Loucy (cell line): ENCODE measurements at regions not wholly inside any gene's neighbourhood (a gene's known extent, or its start where the extent isn't known, plus 50 kb on each side); places are given as distances from the start of the nearest gene placed in this dataset.

ENCODE experiments used
- H2AFZ ChIP-seq: fragments of 200-600 bp; sonication (generic); 2 replicates; pipeline ENCODE4 v1.6.0; 2016; ENCODE audit warnings: antibody characterized with exemption, mild to moderate bottlenecking, low read length, moderate library complexity
- H3F3A ChIP-seq: fragments of 200-600 bp; 2 replicates; pipeline ENCODE4 v1.6.0; 2016; ENCODE audit warnings: antibody characterized with exemption, low read depth, mild to moderate bottlenecking
- H3K27me3 ChIP-seq: fragments of 200-600 bp; sonication (generic); 2 replicates; pipeline ENCODE4 v1.6.1; 2014; ENCODE audit warnings: low read length, mild to moderate bottlenecking; ENCODE audit not compliant: insufficient read depth, poor library complexity, severe bottlenecking
- H3K36me3 ChIP-seq: fragments of 200-600 bp; sonication (generic); 2 replicates; pipeline ENCODE4 v1.6.1; 2016; ENCODE audit warnings: low read length; ENCODE audit not compliant: insufficient read depth
- H3K4me1 ChIP-seq: fragments of 200-600 bp; sonication (generic); 2 replicates; pipeline ENCODE4 v1.5.1; 2014; ENCODE audit warnings: low read length, mild to moderate bottlenecking; ENCODE audit not compliant: insufficient read depth, poor library complexity, severe bottlenecking
- H3K4me2 ChIP-seq: fragments of 200-600 bp; sonication (generic); 2 replicates; pipeline ENCODE4 v1.6.0; 2014; ENCODE audit warnings: antibody characterized with exemption, low read length, low read depth, mild to moderate bottlenecking; ENCODE audit not compliant: poor library complexity, severe bottlenecking
- H3K4me3 ChIP-seq: fragments of 200-600 bp; sonication (generic); 2 replicates; pipeline ENCODE4 v1.5.1; 2014; ENCODE audit warnings: low read length, mild to moderate bottlenecking, mixed read lengths; ENCODE audit not compliant: poor library complexity, severe bottlenecking
- H3K79me2 ChIP-seq: fragments of 200-600 bp; sonication (generic); 2 replicates; pipeline ENCODE4 v1.6.1; 2014; ENCODE audit warnings: low read length; ENCODE audit not compliant: insufficient read depth
- H3K9ac ChIP-seq: fragments of 200-600 bp; sonication (generic); 2 replicates; pipeline ENCODE4 v1.6.0; 2014; ENCODE audit warnings: mild to moderate bottlenecking, low read depth, low read length, moderate library complexity; ENCODE audit not compliant: poor library complexity, severe bottlenecking
- H3K9me2 ChIP-seq: fragments of 200-600 bp; sonication (generic); replicated peaks from 2 replicates; pipeline ENCODE4 v1.6.1; 2016; ENCODE audit warnings: low read depth, low read length, mixed read lengths
- H3K9me3 ChIP-seq: fragments of 200-600 bp; sonication (generic); 2 replicates; pipeline ENCODE4 v1.6.1; 2014; ENCODE audit warnings: mild to moderate bottlenecking, antibody characterized with exemption, low read length, low read depth; ENCODE audit not compliant: insufficient read depth
- H4K20me1 ChIP-seq: fragments of 200-600 bp; sonication (generic); 2 replicates; pipeline ENCODE4 v1.6.0; 2014; ENCODE audit warnings: antibody characterized with exemption, low read length, mild to moderate bottlenecking; ENCODE audit not compliant: insufficient read depth, poor library complexity, severe bottlenecking
- CTCF ChIP-seq: fragments of 200-600 bp; sonication (generic); conservative IDR thresholded peaks from 2 replicates; pipeline ENCODE4 v1.5.1; 2014; ENCODE audit warnings: mild to moderate bottlenecking, antibody characterized with exemption, low read length
- EZH2phosphoT487 ChIP-seq: fragments of 200-600 bp; IDR thresholded peaks from 2 replicates; pipeline ENCODE4 v1.6.1; 2018; ENCODE audit warnings: antibody characterized with exemption, mild to moderate bottlenecking, moderate library complexity, borderline replicate concordance

GRCh38 chr6:139485185-139485584, 110.7 kb upstream of the CITED2 start:
- Histone ChIP-seq H3K9me2 (no peaks in the 10 kb centered on the region), H4K20me1 (no peaks in the 10 kb centered on the region), H3K9me3 (no peaks in the 10 kb centered on the region), H3K4me2 (no peak overlapping the region), H3K4me3 (no peak overlapping the region), H3F3A (no peaks in the 10 kb centered on the region), H3K79me2 (no peaks in the 10 kb centered on the region), H3K9ac (no peak overlapping the region), H3K27me3 (no peaks in the 10 kb centered on the region), H3K36me3 (no peaks in the 10 kb centered on the region), H2AFZ (no peak overlapping the region), H3K4me1 (no peaks in the 10 kb centered on the region)
- TF ChIP-seq CTCF = no peak
- no peak for TF ChIP-seq EZH2phosphoT487

- Histone ChIP-seq H3K4me1 (no peaks in the 10 kb centered on the region), H2AFZ (no peak overlapping the region), H3K4me3 (no peak overlapping the region), H3F3A (no peaks in the 10 kb centered on the region), H3K4me2 (no peak overlapping the region), H3K36me3 (no peaks in the 10 kb centered on the region), H3K9ac (no peak overlapping the region), H3K9me3 (no peaks in the 10 kb centered on the region), H3K9me2 (no peaks in the 10 kb centered on the region), H3K79me2 (no peaks in the 10 kb centered on the region), H3K27me3 (no peaks in the 10 kb centered on the region), H4K20me1 (no peaks in the 10 kb centered on the region)
- TF ChIP-seq CTCF (no peak), EZH2phosphoT487 (no peak)
Measured at GRCh38 chr6:139483079-139483478, 108.6 kb upstream of the CITED2 start.

GRCh38 chr6:139482287-139482686, 107.8 kb upstream of the CITED2 start:
- Histone ChIP-seq H2AFZ (no peak overlapping the region), H3K9me3 (no peaks in the 10 kb centered on the region), H4K20me1 (no peaks in the 10 kb centered on the region), H3K4me1 (no peaks in the 10 kb centered on the region), H3K9me2 (no peaks in the 10 kb centered on the region), H3K79me2 (no peaks in the 10 kb centered on the region), H3K9ac (no peak overlapping the region), H3F3A (no peaks in the 10 kb centered on the region), H3K36me3 (no peaks in the 10 kb centered on the region), H3K27me3 (no peaks in the 10 kb centered on the region), H3K4me3 (no peak overlapping the region), H3K4me2 (no peak overlapping the region)
- TF ChIP-seq CTCF (no peak), EZH2phosphoT487 (no peak)
